Natural killer cell (primary cell): ENCODE measurements at regions not wholly inside any gene's neighbourhood (a gene's known extent, or its start where the extent isn't known, plus 50 kb on each side); places are given as distances from the start of the nearest gene placed in this dataset.

Source experiments
- ATAC-seq, 3 donors: fragments of 150-1000 bp in 2 of 3; fragments of 200-7000 bp in 1 of 3; cut with Tn5 transposase; 1 replicate in 1 of 3; 2 replicates in 2 of 3; pipeline ENCODE4 v1.10.0; 2021; ENCODE audit warnings: mild to moderate bottlenecking in 2 of 3, moderate library complexity in 2 of 3
- DNase-seq, 2 donors: peaks; one replicate each; pipeline versions ENCODE4 v3.0.0 to v3.0.0-alpha.2; 2013 to 2021; ENCODE audit warnings: mixed read lengths in 1 of 2
- H3K27ac ChIP-seq: one replicate; pipeline ENCODE4 v1.5.1; 2013; ENCODE audit warnings: mild to moderate bottlenecking, low read length
- H3K27me3 ChIP-seq: one replicate; pipeline ENCODE4 v1.6.1; 2013; ENCODE audit warnings: low read length; ENCODE audit not compliant: control insufficient read depth, insufficient read depth
- H3K36me3 ChIP-seq: one replicate; pipeline ENCODE4 v1.6.1; 2013; ENCODE audit warnings: low read length; ENCODE audit not compliant: control insufficient read depth, insufficient read depth
- H3K4me1 ChIP-seq: one replicate; pipeline ENCODE4 v1.6.1; 2013; ENCODE audit warnings: low read length; ENCODE audit not compliant: control insufficient read depth, insufficient read depth
- H3K4me3 ChIP-seq: one replicate; pipeline ENCODE4 v1.5.1; 2013; ENCODE audit warnings: low read length
- H3K9me3 ChIP-seq: one replicate; pipeline ENCODE4 v1.6.1; 2013; ENCODE audit warnings: low read length; ENCODE audit not compliant: control insufficient read depth, insufficient read depth
- H3K27ac Mint-ChIP-seq, 2 donors: one replicate each; pipeline ENCODE4 v1.8.0; 2022; ENCODE audit warnings: mild to moderate bottlenecking in 2 of 2, mixed read lengths in 2 of 2, moderate library complexity in 1 of 2
- H3K27me3 Mint-ChIP-seq, 2 donors: one replicate each; pipeline ENCODE4 v1.8.0; 2022; ENCODE audit warnings: low read depth in 2 of 2, mixed read lengths in 2 of 2
- H3K36me3 Mint-ChIP-seq: one replicate; pipeline ENCODE4 v1.8.0; 2022; ENCODE audit warnings: mixed read lengths
- H3K4me1 Mint-ChIP-seq, 2 donors: one replicate each; pipeline ENCODE4 v1.8.0; 2022; ENCODE audit warnings: mixed read lengths in 2 of 2
- H3K4me3 Mint-ChIP-seq: one replicate; pipeline ENCODE4 v1.8.0; 2022; ENCODE audit warnings: mild to moderate bottlenecking, moderate library complexity, mixed read lengths
- H3K9me3 Mint-ChIP-seq, 2 donors: one replicate each; pipeline ENCODE4 v1.8.0; 2022; ENCODE audit warnings: mixed read lengths in 2 of 2
- CTCF ChIP-seq: fragments of 200-600 bp; IDR thresholded peaks from one replicate; pipeline ENCODE4 v1.8.0; 2022; ENCODE audit warnings: antibody characterized with exemption
- WGBS: methylation state at CpG from one replicate; pipeline ENCODE4 v1.1.7; 2013; ENCODE audit warnings: missing lambda C conversion rate; ENCODE audit not compliant: insufficient coverage; 5-methylcytosine and 5-hydroxymethylcytosine counted together
- intact Hi-C: fragments of 100-400 bp; cut with micrococcal nuclease; formaldehyde crosslinking; loops from one replicate; pipeline ENCODE4 v1.14.2; 2022

- Histone ChIP-seq H3K4me1 (no peaks in the 10 kb centered on the region), H3K27ac (no peak overlapping the region), H3K27me3 (no peaks in the 10 kb centered on the region), H3K36me3 (no peaks in the 10 kb centered on the region), H3K4me3 (no peak overlapping the region), H3K9me3 (no peaks in the 10 kb centered on the region)
- Mint-ChIP-seq H3K27ac (no peak overlapping the region), H3K4me1 (no peaks in the 10 kb centered on the region), H3K4me3 (no peak overlapping the region), H3K27me3 (no peaks in the 10 kb centered on the region), H3K36me3 (no peaks in the 10 kb centered on the region), H3K9me3 (peaks cover 3 to 7% of the 10 kb centered on the region in 2 donors)
- intact Hi-C loops, result no loop called here
- WGBS, result 42% methylated on average over 5 of the region's 5 CpGs
- no peak for TF ChIP-seq CTCF
- ATAC-seq, result no peak
- DNase-seq, result no peak
Measured at GRCh38 chr16:6206080-6206479, 1108.5 kb upstream of the EEF2KMT start.

DNA sequence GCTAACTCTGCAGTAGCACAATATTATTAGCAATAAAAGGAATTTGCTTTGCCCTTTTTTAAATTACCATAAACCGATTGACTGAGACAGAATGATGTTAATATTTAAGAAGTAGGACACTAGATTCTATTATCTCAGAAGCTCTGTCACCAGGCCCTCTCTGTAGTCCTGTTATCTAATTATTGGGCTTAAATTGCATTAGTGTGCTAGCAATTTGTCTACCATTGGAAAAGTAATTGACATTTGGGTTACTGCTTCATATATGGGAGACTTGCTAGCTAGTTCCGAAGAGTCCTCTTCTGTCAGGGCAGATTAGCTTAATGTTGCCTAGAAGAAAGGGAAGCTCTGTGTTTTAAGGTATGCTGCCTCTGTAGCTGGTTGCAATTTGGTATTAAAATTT lies 1107.3 kb upstream of the EEF2KMT start:
- H3K27me3 ChIP-seq, result no peaks in the 10 kb centered on the region
- Mint-ChIP-seq H3K36me3 (no peaks in the 10 kb centered on the region), H3K4me3 (no peak overlapping the region), H3K4me1 (no peaks in the 10 kb centered on the region), H3K27ac (no peak overlapping the region), H3K9me3 (peaks cover 3 to 11% of the 10 kb centered on the region in 2 donors), H3K27me3 (no peaks in the 10 kb centered on the region)
- H3K36me3 ChIP-seq, result no peaks in the 10 kb centered on the region
- intact Hi-C loops, result no loop called here
- no peak overlapping the region for H3K4me3 ChIP-seq
- H3K4me1 ChIP-seq, result no peaks in the 10 kb centered on the region
- 98% methylated on average over 2 of the region's 2 CpGs for WGBS
- no peak overlapping the region for H3K27ac ChIP-seq
- DNase-seq (no peak), ATAC-seq (no peak)
- TF ChIP-seq CTCF, result no peak
- no peaks in the 10 kb centered on the region for H3K9me3 ChIP-seq

GRCh38 chr16:6200861-6201260 lies 1103.3 kb upstream of the EEF2KMT start:
- no peaks in the 10 kb centered on the region for H3K36me3 ChIP-seq
- no peak for DNase-seq
- no peak for ATAC-seq
- intact Hi-C loops, result no loop called here
- Mint-ChIP-seq H3K27ac (no peak overlapping the region), H3K4me1 (no peaks in the 10 kb centered on the region), H3K36me3 (no peaks in the 10 kb centered on the region), H3K4me3 (no peak overlapping the region), H3K9me3 (peaks cover 0 to 8% of the 10 kb centered on the region in 2 donors), H3K27me3 (no peaks in the 10 kb centered on the region)
- H3K27me3 ChIP-seq, result no peaks in the 10 kb centered on the region
- WGBS, result 83% methylated on average over 6 of the region's 6 CpGs
- H3K4me3 ChIP-seq, result no peak overlapping the region
- H3K27ac ChIP-seq, result no peak overlapping the region
- TF ChIP-seq CTCF, result no peak
- no peaks in the 10 kb centered on the region for H3K4me1 ChIP-seq
- no peaks in the 10 kb centered on the region for H3K9me3 ChIP-seq

DNA sequence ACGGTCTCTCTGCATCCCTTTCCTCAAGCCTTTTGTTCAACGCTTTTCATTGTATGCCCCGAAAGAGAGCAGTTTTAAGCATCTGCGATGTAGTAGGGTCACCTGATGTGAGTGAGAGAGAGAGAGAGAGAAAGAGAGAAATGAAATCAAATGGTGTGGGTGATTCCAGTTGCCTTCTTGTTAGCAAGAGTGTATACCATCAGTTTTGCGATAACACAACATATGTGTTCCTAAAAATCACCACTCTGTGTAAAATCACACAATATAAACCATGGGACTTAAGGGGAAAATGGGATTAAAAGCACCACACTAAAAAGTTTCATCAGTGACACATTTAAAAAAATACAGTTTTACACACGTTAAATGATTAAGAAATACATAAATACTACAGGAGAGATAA lies 1102.7 kb upstream of the EEF2KMT start:
- ATAC-seq, result no peak
- Histone ChIP-seq H3K4me1 (no peaks in the 10 kb centered on the region), H3K36me3 (no peaks in the 10 kb centered on the region), H3K4me3 (no peak overlapping the region), H3K27ac (no peak overlapping the region), H3K27me3 (no peaks in the 10 kb centered on the region), H3K9me3 (no peaks in the 10 kb centered on the region)
- DNase-seq, result no peak
- no peaks in the 10 kb centered on the region for H3K36me3 Mint-ChIP-seq
- WGBS, result 85% methylated on average over 4 of the region's 6 CpGs
- intact Hi-C loops, result no loop called here
- no peak overlapping the region for H3K27ac Mint-ChIP-seq
- no peak overlapping the region for H3K4me3 Mint-ChIP-seq
- H3K9me3 Mint-ChIP-seq, result peaks cover 0 to 8% of the 10 kb centered on the region in 2 donors
- no peaks in the 10 kb centered on the region for H3K4me1 Mint-ChIP-seq
- TF ChIP-seq CTCF, result no peak
- no peaks in the 10 kb centered on the region for H3K27me3 Mint-ChIP-seq
